Mammary epithelial cell (primary cell): ENCODE measurements at regions not wholly inside any gene's neighbourhood (a gene's known extent, or its start where the extent isn't known, plus 50 kb on each side); places are given as distances from the start of the nearest gene placed in this dataset.

Source experiments
- EZH2 ChIP-seq: IDR thresholded peaks from 2 replicates; pipeline ENCODE4 v1.6.1; 2012; ENCODE audit warnings: low read length, inconsistent platforms, borderline replicate concordance
- TF ChIP-seq, protein P1 (sequence below), 2 donors: IDR thresholded peaks in 1 of 2; conservative IDR thresholded peaks in 1 of 2; 2 replicates each; pipeline ENCODE4 v1.5.1; 2011 to 2012; ENCODE audit warnings: inconsistent platforms in 2 of 2, low read length in 2 of 2, mild to moderate bottlenecking in 2 of 2, control low read depth in 1 of 2, low read depth in 1 of 2; ENCODE audit not compliant: insufficient read depth in 1 of 2; ENCODE audit errors: extremely low read depth in 1 of 2

DNA sequence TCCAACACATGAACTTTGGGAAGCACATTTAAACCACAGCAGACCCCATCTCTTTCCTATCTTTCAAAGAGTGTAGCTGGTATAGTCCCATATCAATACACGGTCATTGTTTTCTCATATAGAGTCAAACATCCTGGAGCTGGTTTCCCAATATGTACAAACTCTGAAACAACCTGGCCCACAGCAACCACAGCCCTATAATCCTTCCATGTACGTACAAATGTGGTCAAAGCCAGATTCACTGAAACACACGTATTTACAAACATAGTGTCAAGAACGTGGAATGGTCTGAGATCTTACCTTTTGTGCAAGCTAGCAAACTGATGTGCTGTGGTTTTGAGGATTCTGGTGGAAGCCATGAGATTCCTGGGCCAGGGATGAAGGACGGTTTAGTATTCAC, 97.3 kb downstream of the HS1BP3 start:
- TF ChIP-seq, protein P1, sequence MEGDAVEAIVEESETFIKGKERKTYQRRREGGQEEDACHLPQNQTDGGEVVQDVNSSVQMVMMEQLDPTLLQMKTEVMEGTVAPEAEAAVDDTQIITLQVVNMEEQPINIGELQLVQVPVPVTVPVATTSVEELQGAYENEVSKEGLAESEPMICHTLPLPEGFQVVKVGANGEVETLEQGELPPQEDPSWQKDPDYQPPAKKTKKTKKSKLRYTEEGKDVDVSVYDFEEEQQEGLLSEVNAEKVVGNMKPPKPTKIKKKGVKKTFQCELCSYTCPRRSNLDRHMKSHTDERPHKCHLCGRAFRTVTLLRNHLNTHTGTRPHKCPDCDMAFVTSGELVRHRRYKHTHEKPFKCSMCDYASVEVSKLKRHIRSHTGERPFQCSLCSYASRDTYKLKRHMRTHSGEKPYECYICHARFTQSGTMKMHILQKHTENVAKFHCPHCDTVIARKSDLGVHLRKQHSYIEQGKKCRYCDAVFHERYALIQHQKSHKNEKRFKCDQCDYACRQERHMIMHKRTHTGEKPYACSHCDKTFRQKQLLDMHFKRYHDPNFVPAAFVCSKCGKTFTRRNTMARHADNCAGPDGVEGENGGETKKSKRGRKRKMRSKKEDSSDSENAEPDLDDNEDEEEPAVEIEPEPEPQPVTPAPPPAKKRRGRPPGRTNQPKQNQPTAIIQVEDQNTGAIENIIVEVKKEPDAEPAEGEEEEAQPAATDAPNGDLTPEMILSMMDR (conservative IDR thresholded peaks at IDR 0.05 in 1 of 2, IDR thresholded peaks at IDR 0.05 in 1 of 2; ENCODE audit: extremely low read depth in 1 of 2, insufficient read depth in 1 of 2, low read depth in 1 of 2, low read length in 2 of 2) = no peak
- no peak for TF ChIP-seq EZH2
